Ascending aorta (tissue), 2 donors: ENCODE measurements at regions not wholly inside any gene's neighbourhood (a gene's known extent, or its start where the extent isn't known, plus 50 kb on each side); places are given as distances from the start of the nearest gene placed in this dataset.

Source experiments
- DNase-seq, 2 donors: peaks; one replicate each; pipeline ENCODE4 v3.0.0-alpha.2; 2019; ENCODE audit warnings: low spot score in 2 of 2
- H3K27ac ChIP-seq, 2 donors: fragments of 200-600 bp; sonication (generic); one replicate each; pipeline ENCODE4 v1.5.1; 2016 to 2017; ENCODE audit warnings: mild to moderate bottlenecking in 1 of 2
- H3K27me3 ChIP-seq: fragments of 200-600 bp; sonication (generic); one replicate; pipeline ENCODE4 v1.5.1; 2017
- H3K36me3 ChIP-seq, 2 donors: fragments of 200-600 bp; sonication (generic); one replicate each; pipeline ENCODE4 v1.5.1; 2016
- H3K4me1 ChIP-seq, 2 donors: fragments of 200-600 bp; sonication (generic); one replicate each; pipeline ENCODE4 v1.5.1; 2016 to 2017; ENCODE audit warnings: mild to moderate bottlenecking in 1 of 2
- H3K4me3 ChIP-seq, 2 donors: fragments of 200-600 bp; sonication (generic); one replicate each; pipeline ENCODE4 v1.5.1; 2016 to 2017; ENCODE audit warnings: mild to moderate bottlenecking in 1 of 2
- H3K9me3 ChIP-seq, 2 donors: fragments of 200-600 bp; sonication (generic); one replicate each; pipeline ENCODE4 v1.5.1; 2016
- CTCF ChIP-seq, 3 experiments: fragments of 200-600 bp in 2 of 3; fragments of 450-650 bp in 1 of 3; sonication (generic) in 2 of 3; IDR thresholded peaks; one replicate each; pipeline ENCODE4 v1.5.1; 2016 to 2019; ENCODE audit warnings: antibody characterized with exemption in 3 of 3, mild to moderate bottlenecking in 1 of 3, moderate library complexity in 1 of 3
- intact Hi-C: fragments of 100-400 bp; cut with DNase I; formaldehyde crosslinking; loops from one replicate; pipeline ENCODE4 v1.15.1; 2023

GRCh38 chr13:85497652-85498051 is 301.6 kb downstream of the SLITRK6 start:
- no peak overlapping the region for H3K27ac ChIP-seq
- TF ChIP-seq CTCF (IDR thresholded peaks at IDR 0.05): no peak
- H3K27me3 ChIP-seq: no peaks in the 10 kb centered on the region
- intact Hi-C loops: no loop called here
- H3K9me3 ChIP-seq: no peaks in the 10 kb centered on the region
- no peak overlapping the region for H3K4me3 ChIP-seq
- H3K4me1 ChIP-seq: no peaks in the 10 kb centered on the region
- no peak for DNase-seq
- no peaks in the 10 kb centered on the region for H3K36me3 ChIP-seq

- Histone ChIP-seq H3K27me3 (no peaks in the 10 kb centered on the region), H3K9me3 (no peaks in the 10 kb centered on the region), H3K27ac (no peak overlapping the region), H3K4me1 (no peaks in the 10 kb centered on the region), H3K4me3 (no peak overlapping the region), H3K36me3 (no peaks in the 10 kb centered on the region)
- intact Hi-C loops: no loop called here
- no peak for TF ChIP-seq CTCF (IDR thresholded peaks at IDR 0.05)
- no peak for DNase-seq
These were observed 306.9 kb downstream of the SLITRK6 start for GRCh38 chr13:85492283-85492682.

- H3K9me3 ChIP-seq: peaks cover 0 to 6% of the 10 kb centered on the region in 2 donors
- no peaks in the 10 kb centered on the region for H3K27me3 ChIP-seq
- intact Hi-C loops: no loop called here
- H3K4me1 ChIP-seq: no peaks in the 10 kb centered on the region
- no peak for DNase-seq
- no peak overlapping the region for H3K27ac ChIP-seq
- TF ChIP-seq CTCF (IDR thresholded peaks at IDR 0.05): no peak
- H3K36me3 ChIP-seq: no peaks in the 10 kb centered on the region
- no peak overlapping the region for H3K4me3 ChIP-seq
These were observed 312.6 kb downstream of the SLITRK6 start for GRCh38 chr13:85486663-85487062.

GRCh38 chr13:85473144-85473543 is 326.1 kb downstream of the SLITRK6 start:
- no peak overlapping the region for H3K27ac ChIP-seq
- no peaks in the 10 kb centered on the region for H3K36me3 ChIP-seq
- no peak for TF ChIP-seq CTCF (IDR thresholded peaks at IDR 0.05)
- no peaks in the 10 kb centered on the region for H3K4me1 ChIP-seq
- no peaks in the 10 kb centered on the region for H3K27me3 ChIP-seq
- intact Hi-C loops: no loop called here
- H3K4me3 ChIP-seq: no peak overlapping the region
- H3K9me3 ChIP-seq: no peaks in the 10 kb centered on the region
- DNase-seq: no peak

- H3K9me3 ChIP-seq: no peaks in the 10 kb centered on the region
- H3K4me3 ChIP-seq: no peak overlapping the region
- intact Hi-C loops: no loop called here
- H3K27ac ChIP-seq: no peak overlapping the region
- H3K36me3 ChIP-seq: no peaks in the 10 kb centered on the region
- H3K27me3 ChIP-seq: no peaks in the 10 kb centered on the region
- no peak for TF ChIP-seq CTCF (IDR thresholded peaks at IDR 0.05)
- H3K4me1 ChIP-seq: no peaks in the 10 kb centered on the region
- DNase-seq: no peak
These were observed 329.9 kb downstream of the SLITRK6 start for GRCh38 chr13:85469320-85469719.

GRCh38 chr13:85462792-85463425 is 336.3 kb downstream of the SLITRK6 start:
- H3K27ac ChIP-seq: no peak overlapping the region
- H3K36me3 ChIP-seq: no peaks in the 10 kb centered on the region
- H3K9me3 ChIP-seq: no peaks in the 10 kb centered on the region
- no peak for TF ChIP-seq CTCF (IDR thresholded peaks at IDR 0.05)
- no peak overlapping the region for H3K4me3 ChIP-seq
- no peaks in the 10 kb centered on the region for H3K4me1 ChIP-seq
- no peaks in the 10 kb centered on the region for H3K27me3 ChIP-seq
- DNase-seq: no peak
- intact Hi-C loops: no loop called here
